ENCODE measurements at regions not wholly inside any gene's neighbourhood (a gene's known extent, or its start where the extent isn't known, plus 50 kb on each side); places are given as distances from the start of the nearest gene placed in this dataset.
A peak's percentile ranks its signal among the peaks of the same experiment; 100 is the strongest.

GRCh38 chr11:95650276-95650675 is 139.3 kb downstream of the FAM76B start:
- no peak for TF ChIP-seq CTCF (conservative IDR thresholded peaks at IDR 0.05)
- H3K27ac ChIP-seq: peak overlapping the region; percentile 99

- H3K27ac ChIP-seq: peak overlapping the region; percentile 99
- TF ChIP-seq CTCF (conservative IDR thresholded peaks at IDR 0.05): no peak
Measured at GRCh38 chr11:95647871-95648270, 141.7 kb downstream of the FAM76B start.

GRCh38 chr11:95647355-95647754 is 142.2 kb downstream of the FAM76B start:
- TF ChIP-seq CTCF (conservative IDR thresholded peaks at IDR 0.05): no peak
- peak overlapping the region; percentile 99 for H3K27ac ChIP-seq

GRCh38 chr11:95641495-95641894 is 148.1 kb downstream of the FAM76B start:
- no peak for TF ChIP-seq CTCF (conservative IDR thresholded peaks at IDR 0.05)
- peak overlapping the region; percentile 99; the same call in 1 of the 2 replicates for H3K27ac ChIP-seq

GRCh38 chr11:95638501-95638900 is 151.1 kb downstream of the FAM76B start:
- no peak for TF ChIP-seq CTCF (conservative IDR thresholded peaks at IDR 0.05)
- no peak overlapping the region for H3K27ac ChIP-seq

GRCh38 chr11:95625164-95625900 is 164.2 kb downstream of the FAM76B start:
- peak overlapping the region; percentile 41 for H3K27ac ChIP-seq
- no peak for TF ChIP-seq CTCF (conservative IDR thresholded peaks at IDR 0.05)

- TF ChIP-seq CTCF (conservative IDR thresholded peaks at IDR 0.05): no peak
- H3K27ac ChIP-seq: no peak overlapping the region
Measured at GRCh38 chr11:95616256-95616804, 173.3 kb downstream of the FAM76B start.

Data from VCaP (cell line).